Hematopoietic multipotent progenitor cell treated with erythropoietin and hydrocortisone succinate and interleukin-3 and kit ligand, for 15 days (in vitro differentiated cells): ENCODE measurements at regions not wholly inside any gene's neighbourhood (a gene's known extent, or its start where the extent isn't known, plus 50 kb on each side); places are given as distances from the start of the nearest gene placed in this dataset.

ENCODE experiments used
- DNase-seq: peaks from one replicate; pipeline ENCODE4 v3.0.0-alpha.2; 2015; ENCODE audit warnings: low spot score

GRCh38 chr16:66265556-66266141, 100.8 kb upstream of the CDH5 start:
- no peak for DNase-seq

- no peak for DNase-seq
Measured at GRCh38 chr16:66265048-66265415, 101.5 kb upstream of the CDH5 start.

DNA sequence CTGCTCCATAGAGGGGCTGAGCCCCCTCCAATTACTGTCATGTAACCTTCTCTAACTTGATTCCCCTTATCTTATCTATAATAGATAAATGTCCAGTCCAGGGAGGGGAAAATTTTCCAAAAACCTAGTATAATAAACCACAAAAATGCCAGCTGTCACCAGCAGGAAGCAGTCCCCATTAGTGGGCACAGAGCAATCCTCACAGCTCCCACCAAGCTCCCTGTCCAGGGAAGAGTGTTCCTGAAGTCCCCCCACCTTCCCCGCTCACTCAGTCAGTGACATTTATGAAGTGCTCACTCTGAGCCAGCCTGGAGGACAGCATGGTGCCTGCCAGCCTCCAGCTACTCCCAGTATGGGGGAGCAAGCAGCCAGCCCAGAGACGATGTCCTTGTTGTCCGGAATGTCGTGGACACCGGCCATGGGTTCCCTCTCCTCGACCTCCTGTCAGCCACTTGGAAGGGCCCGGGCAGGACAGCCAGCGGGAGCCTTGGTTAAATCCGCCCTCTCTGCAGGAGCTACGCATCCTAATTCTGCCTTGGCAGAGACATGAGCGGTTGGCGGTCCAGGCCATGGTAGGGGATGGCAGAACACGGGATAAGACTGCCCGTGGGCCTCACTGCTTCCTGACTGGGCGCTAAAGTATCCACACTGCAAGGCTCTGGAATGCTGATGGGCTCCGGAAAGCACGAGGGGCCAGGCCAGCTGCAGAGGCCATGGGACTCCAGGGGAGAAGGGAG, 102.0 kb upstream of the CDH5 start:
- DNase-seq, result no peak

GRCh38 chr16:66263973-66264310, 102.5 kb upstream of the CDH5 start:
- no peak for DNase-seq

DNA sequence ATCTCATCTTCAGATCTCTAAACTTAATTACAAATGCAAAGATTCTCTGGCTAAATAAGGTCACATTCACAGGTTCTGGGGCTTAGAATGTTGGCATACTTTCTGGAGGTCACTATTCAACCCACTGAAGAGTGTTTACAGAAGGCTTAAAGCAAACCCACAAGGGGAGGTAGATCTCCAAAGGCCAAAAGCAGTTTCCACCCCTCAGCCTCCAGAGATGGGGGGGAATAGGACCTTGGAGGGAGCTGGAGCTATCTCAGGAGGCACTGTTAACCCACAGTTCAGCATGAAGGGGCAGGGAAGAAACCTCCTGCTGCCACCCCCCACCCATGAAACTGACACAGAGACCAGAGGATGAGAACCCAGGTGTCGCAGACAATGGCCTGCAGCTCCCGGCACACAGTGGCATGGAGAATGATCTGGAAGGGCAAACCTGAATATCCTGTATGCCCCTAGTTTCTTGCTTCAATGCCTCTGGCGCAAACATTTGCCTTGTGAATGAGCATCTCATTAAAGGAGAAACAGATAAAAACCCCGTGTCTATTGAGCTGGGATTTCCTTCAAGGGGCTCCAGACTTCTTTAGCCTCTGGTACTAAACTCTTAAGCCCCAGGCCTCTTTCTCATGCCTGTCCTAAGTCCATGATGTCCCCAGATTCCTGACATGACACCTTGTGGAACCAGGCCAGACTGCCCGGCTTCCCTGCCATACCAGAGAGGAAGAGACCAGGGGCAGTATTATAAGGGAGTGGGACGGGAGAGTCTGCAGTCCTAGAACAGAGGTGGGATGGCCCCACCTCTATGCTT, 103.1 kb upstream of the CDH5 start:
- no peak for DNase-seq

- DNase-seq, result no peak
Measured at GRCh38 chr16:66262253-66263167, 104.0 kb upstream of the CDH5 start.

DNA sequence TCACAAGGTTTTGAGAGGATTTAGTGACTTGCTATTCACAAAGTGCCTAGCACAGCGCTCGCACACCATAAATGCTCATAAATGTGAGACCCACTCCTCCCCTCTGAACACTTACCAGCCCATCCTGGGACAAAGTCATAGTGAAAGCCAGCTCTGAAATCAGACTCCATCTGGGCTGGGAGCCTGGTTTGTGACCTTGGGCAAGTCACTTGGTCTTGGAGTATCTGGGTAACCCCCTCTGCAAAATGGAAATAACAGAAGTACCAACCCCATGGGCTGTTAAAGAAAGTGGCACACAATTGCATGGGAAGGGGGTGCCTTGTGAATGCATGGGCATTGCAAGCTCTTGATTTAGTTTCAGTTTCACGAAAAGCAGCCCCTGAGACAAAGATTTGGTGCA, 104.7 kb upstream of the CDH5 start:
- no peak for DNase-seq

DNA sequence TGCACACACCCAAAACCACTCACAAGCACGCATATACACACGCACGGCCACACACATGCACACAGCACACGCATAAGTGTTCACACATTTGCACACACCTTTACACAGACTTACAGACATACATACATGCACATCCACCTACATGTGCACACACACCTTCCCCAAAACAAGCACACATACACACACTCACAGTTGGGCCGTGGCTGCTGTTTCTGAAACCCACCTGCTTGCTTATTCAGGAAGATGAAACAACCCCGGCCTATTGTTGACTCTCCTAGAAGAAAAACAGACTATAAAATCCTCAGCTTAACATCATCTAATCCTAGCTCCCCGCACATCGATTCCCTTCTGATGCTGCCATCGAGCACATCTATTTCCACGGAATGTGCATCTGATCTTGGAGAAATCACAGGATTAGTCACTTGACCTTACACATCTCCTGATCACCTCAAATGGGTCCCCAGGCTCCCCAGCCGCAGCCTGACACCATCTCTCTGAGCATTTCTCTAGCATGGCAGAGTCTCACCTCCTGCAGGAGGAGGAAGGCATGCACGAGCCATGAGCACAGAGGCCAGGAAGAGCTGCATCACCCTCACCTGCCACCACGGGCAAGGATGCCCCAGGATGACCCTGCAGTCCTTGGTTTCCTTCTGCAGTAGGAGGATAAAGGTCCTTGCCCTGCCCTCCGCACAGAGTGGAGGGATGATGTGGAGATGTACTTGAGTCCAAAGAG, 105.8 kb upstream of the CDH5 start:
- no peak for DNase-seq

GRCh38 chr16:66258916-66259845, 107.3 kb upstream of the CDH5 start:
- no peak for DNase-seq

DNA sequence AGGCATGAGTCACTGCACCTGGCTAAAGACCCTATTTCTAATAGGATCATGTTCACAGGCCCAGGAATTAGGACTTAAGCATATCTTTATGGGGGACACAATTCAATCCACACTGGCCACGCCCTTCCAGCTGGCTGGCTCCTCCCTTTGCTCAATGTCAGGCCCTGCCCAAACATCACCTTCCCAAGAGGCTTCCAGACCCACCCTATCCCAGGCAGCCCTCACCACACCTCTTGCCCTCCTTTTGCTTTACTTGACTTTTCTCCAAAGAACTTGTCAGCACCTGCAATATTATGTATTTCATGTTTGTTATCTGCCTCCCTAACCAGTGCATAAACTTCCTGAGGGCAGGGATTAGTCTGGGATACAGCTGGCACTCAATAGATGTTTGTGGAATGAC, 109.6 kb upstream of the CDH5 start:
- no peak for DNase-seq

GRCh38 chr16:66255647-66256046, 110.8 kb upstream of the CDH5 start:
- DNase-seq, result no peak

- no peak for DNase-seq
Measured at GRCh38 chr16:66254751-66255150, 111.7 kb upstream of the CDH5 start.

DNA sequence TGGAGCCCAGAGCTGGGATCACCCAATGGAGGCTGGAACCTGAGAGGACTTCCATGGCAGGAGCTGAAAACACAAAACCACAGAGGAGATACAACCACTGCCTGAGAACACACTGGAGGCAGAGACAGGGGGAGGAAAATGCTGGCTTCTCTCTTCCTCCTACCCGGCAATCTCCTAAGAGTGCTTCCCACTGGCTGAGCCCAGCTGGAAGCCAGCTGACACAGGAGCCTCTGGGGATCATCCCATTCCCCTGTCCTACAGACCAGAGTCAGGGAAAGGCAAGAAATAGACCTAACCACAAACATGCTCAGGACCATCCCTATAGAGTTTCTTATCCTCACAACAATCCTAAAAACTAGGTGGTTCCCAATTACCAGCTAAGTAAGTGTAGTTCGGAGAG, 112.4 kb upstream of the CDH5 start:
- DNase-seq, result no peak

DNA sequence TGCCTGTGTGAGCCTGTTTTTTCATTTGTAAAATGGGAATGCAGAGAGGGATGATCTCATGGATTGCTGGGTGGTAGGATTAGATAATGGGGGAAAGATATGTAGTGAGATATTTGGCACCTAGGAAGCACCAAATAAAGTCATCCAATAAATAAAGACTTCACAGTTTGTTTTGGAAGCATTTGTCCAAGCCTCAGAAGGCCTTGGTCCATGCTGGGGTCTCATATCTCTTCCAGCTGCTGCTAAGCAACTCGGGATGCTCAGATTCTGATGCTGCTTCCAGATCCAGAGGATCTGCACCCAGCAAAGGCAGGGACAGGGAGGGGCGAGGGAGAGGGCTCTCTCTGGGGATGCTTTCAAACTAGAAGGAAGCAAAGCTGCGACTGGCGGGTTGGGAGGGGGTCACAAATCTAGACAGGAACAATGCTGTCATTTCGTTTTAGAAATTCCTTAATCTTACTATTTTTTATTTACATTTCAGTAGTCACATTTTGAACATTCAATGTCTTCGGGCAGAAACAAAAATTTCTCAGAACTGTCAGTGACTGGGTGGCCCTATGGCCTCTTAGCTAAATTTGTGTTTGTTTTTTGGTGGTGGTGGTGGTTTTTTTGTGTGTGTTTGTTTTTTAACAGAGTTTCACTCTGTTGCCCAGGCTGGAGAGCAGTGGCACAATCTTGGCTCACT, 114.9 kb upstream of the CDH5 start:
- DNase-seq, result no peak

- DNase-seq, result no peak
Measured at GRCh38 chr16:66250686-66251431, 115.6 kb upstream of the CDH5 start.

- no peak for DNase-seq
Measured at GRCh38 chr16:66247516-66248481, 118.7 kb upstream of the CDH5 start.

DNA sequence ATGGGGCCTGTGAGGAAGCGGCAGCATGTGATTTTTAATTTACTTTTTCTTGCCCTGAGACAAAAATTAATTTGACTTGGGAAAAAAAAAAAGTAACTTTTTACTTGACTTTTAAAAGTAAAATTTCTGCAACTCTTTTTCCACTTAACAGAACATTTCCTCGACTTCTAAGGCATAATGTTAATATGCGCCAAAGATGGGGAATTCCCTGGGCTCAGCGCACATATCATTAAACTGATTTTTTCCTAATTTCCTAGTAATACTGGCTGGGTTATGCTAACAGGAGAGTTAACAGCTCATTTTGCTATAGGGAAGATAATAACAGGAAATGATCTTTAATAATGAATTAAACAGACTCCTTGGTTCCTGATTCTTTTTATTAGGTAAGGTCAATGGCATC, 120.6 kb upstream of the CDH5 start:
- no peak for DNase-seq

DNA sequence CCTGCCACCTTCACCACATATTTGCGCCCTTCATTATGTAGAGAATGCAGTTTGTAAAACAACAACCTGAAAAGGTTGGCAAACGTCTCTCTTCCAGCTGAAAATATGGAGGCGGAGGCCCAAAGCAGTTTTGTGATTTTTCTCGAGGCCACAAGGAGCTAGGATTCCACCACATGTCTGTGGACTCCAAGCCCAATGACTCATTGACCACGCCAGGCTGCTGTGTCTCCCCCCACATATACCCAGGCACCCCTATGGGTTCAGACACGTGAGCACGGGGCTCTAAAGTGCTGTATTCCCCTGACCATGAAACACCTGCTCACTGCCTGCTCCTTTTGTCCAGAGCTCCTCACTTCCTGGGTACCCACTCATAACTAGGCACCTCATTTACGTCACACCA, 121.4 kb upstream of the CDH5 start:
- DNase-seq, result no peak
